Tibial artery (tissue), 4 donors: ENCODE measurements at regions not wholly inside any gene's neighbourhood (a gene's known extent, or its start where the extent isn't known, plus 50 kb on each side); places are given as distances from the start of the nearest gene placed in this dataset.
A peak's percentile ranks its signal among the peaks of the same experiment; 100 is the strongest.
"Not testable (repeated sequence)": the region's sequence is repeated elsewhere in the genome, so short reads cannot be mapped to it uniquely, and the experiment has no call there.

Experiments
- DNase-seq, 2 donors: peaks; one replicate each; pipeline ENCODE4 v3.0.0-alpha.2; 2019
- H3K27ac ChIP-seq, 2 donors: fragments of 200-600 bp; sonication (generic) in 1 of 2; 1 replicate in 1 of 2; 2 replicates in 1 of 2; pipeline ENCODE4 v1.5.1; 2018 to 2019; ENCODE audit warnings: mild to moderate bottlenecking in 1 of 2
- H3K27me3 ChIP-seq, 2 donors: fragments of 200-600 bp; sonication (generic) in 1 of 2; one replicate each; pipeline versions ENCODE4 v1.5.1 to v1.6.0; 2016 to 2019
- H3K36me3 ChIP-seq, 3 donors: fragments of 200-600 bp; sonication (generic) in 2 of 3; one replicate each; pipeline ENCODE4 v1.5.1; 2016 to 2019; ENCODE audit warnings: mild to moderate bottlenecking in 2 of 3
- H3K4me1 ChIP-seq, 4 donors: fragments of 200-600 bp; sonication (generic) in 2 of 4; 1 replicate in 3 of 4; 2 replicates in 1 of 4; pipeline ENCODE4 v1.5.1; 2016 to 2019
- H3K4me3 ChIP-seq, 2 donors: fragments of 200-600 bp; sonication (generic) in 1 of 2; 1 replicate in 1 of 2; 2 replicates in 1 of 2; pipeline ENCODE4 v1.5.1; 2018 to 2019; ENCODE audit warnings: mild to moderate bottlenecking in 2 of 2
- H3K9me3 ChIP-seq, 3 donors: fragments of 200-600 bp; sonication (generic) in 1 of 3; one replicate each; pipeline ENCODE4 v1.5.1; 2016 to 2019
- CTCF ChIP-seq, 2 experiments: fragments of 200-600 bp in 1 of 2; fragments of 450-650 bp in 1 of 2; IDR thresholded peaks; one replicate each; pipeline ENCODE4 v1.5.1; 2017 to 2019; ENCODE audit warnings: antibody characterized with exemption in 2 of 2, mild to moderate bottlenecking in 1 of 2, moderate library complexity in 1 of 2
- intact Hi-C: fragments of 100-400 bp; cut with DNase I; formaldehyde crosslinking; loops from one replicate; pipeline ENCODE4 v1.15.0; 2023; ENCODE audit warnings: low total_unique reads

- H3K27me3 ChIP-seq, result no peaks in the 10 kb centered on the region
- peak overlapping the region; percentile 45 to 61 for H3K27ac ChIP-seq
- no peak for TF ChIP-seq CTCF (IDR thresholded peaks at IDR 0.05)
- H3K9me3 ChIP-seq, result peaks cover 0 to 4% (median 0%) of the 10 kb centered on the region in 3 donors
- H3K4me1 ChIP-seq, result peaks cover 0 to 30% (median 11%) of the 10 kb centered on the region in 4 donors
- H3K4me3 ChIP-seq, result no peak overlapping the region
- intact Hi-C loops, result no loop called here
- peak; percentile 78 to 93 for DNase-seq
- H3K36me3 ChIP-seq, result no peaks in the 10 kb centered on the region
Measured at GRCh38 chr9:124164811-124165210, 92.9 kb upstream of the NEK6 start.

GRCh38 chr9:124174433-124174832 is 83.3 kb upstream of the NEK6 start:
- H3K4me1 ChIP-seq, result no peaks in the 10 kb centered on the region
- TF ChIP-seq CTCF (IDR thresholded peaks at IDR 0.05), result no peak
- no peak overlapping the region for H3K4me3 ChIP-seq
- H3K27ac ChIP-seq, result no peak overlapping the region
- H3K36me3 ChIP-seq, result no peaks in the 10 kb centered on the region
- no peak for DNase-seq
- peaks cover 0 to 6% of the 10 kb centered on the region in 2 donors for H3K27me3 ChIP-seq
- intact Hi-C loops, result no loop called here
- no peaks in the 10 kb centered on the region for H3K9me3 ChIP-seq

- H3K27ac ChIP-seq, H3K9me3 ChIP-seq, DNase-seq, H3K36me3 ChIP-seq, intact Hi-C loops, H3K4me1 ChIP-seq, H3K4me3 ChIP-seq: not testable (repeated sequence)
- H3K27me3 ChIP-seq, result peaks cover 0 to 27% of the 10 kb centered on the region in 2 donors
Measured at GRCh38 chr9:124177522-124177921, 80.2 kb upstream of the NEK6 start.

GRCh38 chr9:124179196-124180071 is 78.3 kb upstream of the NEK6 start:
- intact Hi-C loops, result no loop called here
- no peak for TF ChIP-seq CTCF (IDR thresholded peaks at IDR 0.05)
- H3K4me1 ChIP-seq, result no peaks in the 10 kb centered on the region

GRCh38 chr9:124180557-124180956 is 77.2 kb upstream of the NEK6 start:
- Histone ChIP-seq H3K9me3 (no peaks in the 10 kb centered on the region), H3K36me3 (no peaks in the 10 kb centered on the region), H3K4me3 (no peak overlapping the region), H3K27ac (no peak overlapping the region), H3K27me3 (peaks cover 0 to 44% of the 10 kb centered on the region in 2 donors), H3K4me1 (no peaks in the 10 kb centered on the region)
- intact Hi-C loops, result no loop called here
- DNase-seq, result peak; percentile 38 to 70
- TF ChIP-seq CTCF (IDR thresholded peaks at IDR 0.05), result no peak

More at GRCh38 chr9:124179196-124180071, 78.3 kb upstream of the NEK6 start:
- Histone ChIP-seq H3K27me3 (peaks cover 0 to 41% of the 10 kb centered on the region in 2 donors), H3K4me3 (no peak overlapping the region), H3K27ac (no peak overlapping the region), H3K9me3 (no peaks in the 10 kb centered on the region), H3K36me3 (no peaks in the 10 kb centered on the region)
- DNase-seq, result no peak

GRCh38 chr9:124182741-124183140 is 75.0 kb upstream of the NEK6 start:
- no peak for DNase-seq
- H3K27me3 ChIP-seq, result peaks cover 0 to 55% of the 10 kb centered on the region in 2 donors
- no peak overlapping the region for H3K4me3 ChIP-seq
- H3K27ac ChIP-seq, result no peak overlapping the region
- no peaks in the 10 kb centered on the region for H3K4me1 ChIP-seq
- no peak for TF ChIP-seq CTCF (IDR thresholded peaks at IDR 0.05)
- no peaks in the 10 kb centered on the region for H3K9me3 ChIP-seq
- H3K36me3 ChIP-seq, result no peaks in the 10 kb centered on the region
- intact Hi-C loops, result no loop called here
